ENCODE measurements at regions not wholly inside any gene's neighbourhood (a gene's known extent, or its start where the extent isn't known, plus 50 kb on each side); places are given as distances from the start of the nearest gene placed in this dataset.

- no peak overlapping the region for H3K27ac ChIP-seq (ENCODE audit: low read depth, low read length, poor library complexity, severe bottlenecking)
- BruUV-seq (replicated peaks): no TSS peak
- H3K27me3 ChIP-seq (replicated peaks; ENCODE audit: insufficient read depth, low read depth, low read length, poor library complexity): no peaks in the 10 kb centered on the region
- H3K4me3 ChIP-seq (ENCODE audit: low read depth, low read length, poor library complexity, severe bottlenecking): no peak overlapping the region
- ChIA-PET POLR2A (ENCODE audit: low non-redundant PET) (no interaction called here), CTCF (no interaction called here)
- TF ChIP-seq EZH2 (IDR thresholded peaks at IDR 0.05; ENCODE audit: borderline replicate concordance, low read depth, low read length, poor library complexity, severe bottlenecking) (no peak), CTCF (conservative IDR thresholded peaks at IDR 0.05; ENCODE audit: low read depth, low read length) (no peak)
- H3K36me3 ChIP-seq (ENCODE audit: insufficient read depth, low read length, poor library complexity, severe bottlenecking): no peaks in the 10 kb centered on the region
- H3K9me3 ChIP-seq (ENCODE audit: low read depth, low read length, poor library complexity, severe bottlenecking): no peaks in the 10 kb centered on the region
- intact Hi-C loops (cut with micrococcal nuclease; ENCODE audit: unreplicated experiment): no loop called here
- no peaks in the 10 kb centered on the region for H3K4me1 ChIP-seq (ENCODE audit: insufficient read depth, low read length, poor library complexity, severe bottlenecking)
- no peak for DNase-seq (ENCODE audit: low spot score)
Observed at GRCh38 chr2:217409949-217410680, 550.3 kb upstream of the TNP1 start.

GRCh38 chr2:217407362-217407761 is 547.5 kb upstream of the TNP1 start:
- DNase-seq (ENCODE audit: low spot score): no peak
- Histone ChIP-seq H3K27me3 (replicated peaks; ENCODE audit: insufficient read depth, low read depth, low read length, poor library complexity) (no peaks in the 10 kb centered on the region), H3K4me1 (ENCODE audit: insufficient read depth, low read length, poor library complexity, severe bottlenecking) (peaks cover 9% of the 10 kb centered on the region), H3K9me3 (ENCODE audit: low read depth, low read length, poor library complexity, severe bottlenecking) (no peaks in the 10 kb centered on the region), H3K4me3 (ENCODE audit: low read depth, low read length, poor library complexity, severe bottlenecking) (no peak overlapping the region), H3K27ac (ENCODE audit: low read depth, low read length, poor library complexity, severe bottlenecking) (no peak overlapping the region), H3K36me3 (ENCODE audit: insufficient read depth, low read length, poor library complexity, severe bottlenecking) (no peaks in the 10 kb centered on the region)
- intact Hi-C loops (cut with micrococcal nuclease; ENCODE audit: unreplicated experiment): no loop called here
- TF ChIP-seq CTCF (conservative IDR thresholded peaks at IDR 0.05; ENCODE audit: low read depth, low read length) (no peak), EZH2 (IDR thresholded peaks at IDR 0.05; ENCODE audit: borderline replicate concordance, low read depth, low read length, poor library complexity, severe bottlenecking) (no peak)
- BruUV-seq (replicated peaks): no TSS peak
- CTCF ChIA-PET: no interaction called here
- POLR2A ChIA-PET (ENCODE audit: low non-redundant PET): no interaction called here

GRCh38 chr2:217404236-217404760 is 544.4 kb upstream of the TNP1 start:
- POLR2A ChIA-PET (ENCODE audit: low non-redundant PET): no interaction called here
- CTCF ChIA-PET: no interaction called here
- H3K27ac ChIP-seq (ENCODE audit: low read depth, low read length, poor library complexity, severe bottlenecking): no peak overlapping the region
- H3K4me1 ChIP-seq (ENCODE audit: insufficient read depth, low read length, poor library complexity, severe bottlenecking): peaks cover 9% of the 10 kb centered on the region
- H3K9me3 ChIP-seq (ENCODE audit: low read depth, low read length, poor library complexity, severe bottlenecking): no peaks in the 10 kb centered on the region
- intact Hi-C loops (cut with micrococcal nuclease; ENCODE audit: unreplicated experiment): no loop called here
- BruUV-seq (replicated peaks): no TSS peak
- TF ChIP-seq CTCF (conservative IDR thresholded peaks at IDR 0.05; ENCODE audit: low read depth, low read length) (no peak), EZH2 (IDR thresholded peaks at IDR 0.05; ENCODE audit: borderline replicate concordance, low read depth, low read length, poor library complexity, severe bottlenecking) (no peak)
- H3K27me3 ChIP-seq (replicated peaks; ENCODE audit: insufficient read depth, low read depth, low read length, poor library complexity): no peaks in the 10 kb centered on the region
- no peaks in the 10 kb centered on the region for H3K36me3 ChIP-seq (ENCODE audit: insufficient read depth, low read length, poor library complexity, severe bottlenecking)
- DNase-seq (ENCODE audit: low spot score): no peak
- H3K4me3 ChIP-seq (ENCODE audit: low read depth, low read length, poor library complexity, severe bottlenecking): no peak overlapping the region
